Ureter (tissue), 1 donor: ENCODE measurements at regions not wholly inside any gene's neighbourhood (a gene's known extent, or its start where the extent isn't known, plus 50 kb on each side); places are given as distances from the start of the nearest gene placed in this dataset.

Experiments
- DNase-seq: peaks from one replicate; pipeline ENCODE4 v3.0.0-alpha.2; 2020; ENCODE audit warnings: low spot score
- donor health status: DM: yes; HTN: yes; CAD: no.

- no peak for DNase-seq
These were observed 53.6 kb upstream of the EPCAM start for GRCh38 chr2:47315475-47315874.

DNA sequence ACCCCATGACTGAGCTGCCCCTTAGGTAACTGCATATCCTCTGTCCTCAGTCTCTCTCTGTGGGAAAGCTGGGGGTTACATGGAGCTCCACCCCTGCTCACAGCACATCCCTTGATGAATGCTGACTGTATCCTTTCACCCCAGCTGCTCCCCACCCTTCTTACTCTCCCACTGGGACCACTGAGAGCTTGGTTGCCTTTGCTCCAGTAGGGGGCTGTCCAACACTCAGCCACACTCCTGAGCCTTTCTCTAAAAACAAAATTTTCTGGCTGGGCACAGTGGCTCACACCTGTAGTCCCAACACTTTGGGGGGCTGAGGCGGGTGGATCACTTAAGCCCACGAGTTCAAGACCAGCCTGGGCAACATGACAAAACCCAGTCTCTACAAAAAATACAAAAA, 55.4 kb upstream of the EPCAM start:
- no peak for DNase-seq

DNA sequence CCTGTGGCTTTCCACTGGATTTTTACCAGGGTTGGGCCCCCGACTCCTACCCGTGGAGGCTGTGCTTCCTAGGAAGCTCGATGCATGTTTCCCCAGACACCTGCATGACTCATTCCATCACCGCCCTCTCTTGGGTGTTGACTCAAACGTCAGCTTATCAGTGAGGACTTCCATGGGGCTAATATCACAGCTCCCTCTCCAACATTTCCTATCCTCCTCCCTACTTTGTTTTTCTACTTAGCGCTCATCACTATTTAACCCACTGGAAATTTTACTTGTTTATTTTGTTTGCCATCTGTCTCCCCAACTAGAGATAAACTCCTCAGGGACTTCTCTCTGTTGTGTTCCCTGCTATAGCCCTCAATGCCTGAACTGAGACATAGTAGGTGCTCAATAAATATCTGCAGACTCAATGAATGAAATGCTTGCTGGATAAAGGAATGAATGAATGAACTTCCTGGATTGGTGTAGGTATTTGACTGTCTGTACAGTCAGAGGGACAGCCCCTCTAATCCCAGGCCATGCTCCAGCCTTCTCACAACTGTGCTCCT, 55.9 kb upstream of the EPCAM start:
- no peak for DNase-seq

GRCh38 chr2:47312491-47312850, 56.6 kb upstream of the EPCAM start:
- DNase-seq, result no peak

GRCh38 chr2:47311764-47312490, 57.2 kb upstream of the EPCAM start:
- no peak for DNase-seq

DNA sequence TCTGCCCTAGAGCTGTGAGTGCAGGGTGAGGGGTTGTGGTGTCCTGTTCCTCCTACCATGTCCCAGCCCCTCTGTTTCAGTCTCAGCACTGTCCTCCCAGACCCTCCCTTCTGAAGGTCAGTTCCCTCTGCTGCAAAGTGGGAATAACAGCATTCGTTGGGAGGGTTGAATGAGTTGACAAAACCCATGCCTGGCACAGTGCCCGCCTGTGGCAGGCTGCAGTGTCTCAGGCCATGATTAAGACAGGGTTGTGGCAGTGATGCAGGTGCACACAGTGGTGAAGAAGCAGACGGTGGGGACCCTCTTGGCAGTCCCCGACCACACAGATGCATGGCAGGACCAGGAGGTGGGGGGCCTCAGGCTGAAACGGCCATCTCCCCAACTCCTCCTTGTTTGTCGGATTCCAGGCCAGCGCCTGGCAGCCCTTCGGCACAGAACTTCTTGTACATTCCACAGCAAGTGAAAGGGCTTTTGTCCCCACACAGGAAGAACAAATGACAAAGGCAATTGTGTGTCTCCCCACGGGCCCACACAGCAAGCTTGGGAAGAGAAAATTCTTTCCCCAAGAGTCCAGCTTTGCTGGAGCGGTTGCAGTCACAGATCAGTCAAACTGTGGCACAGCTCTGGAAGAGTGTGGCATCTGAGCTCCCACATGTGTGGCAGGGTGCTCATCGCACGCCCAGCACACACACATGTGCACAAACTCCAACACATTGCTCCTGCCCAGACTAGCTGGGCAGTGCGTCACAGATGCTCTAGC, 58.1 kb upstream of the EPCAM start:
- DNase-seq, result no peak

DNA sequence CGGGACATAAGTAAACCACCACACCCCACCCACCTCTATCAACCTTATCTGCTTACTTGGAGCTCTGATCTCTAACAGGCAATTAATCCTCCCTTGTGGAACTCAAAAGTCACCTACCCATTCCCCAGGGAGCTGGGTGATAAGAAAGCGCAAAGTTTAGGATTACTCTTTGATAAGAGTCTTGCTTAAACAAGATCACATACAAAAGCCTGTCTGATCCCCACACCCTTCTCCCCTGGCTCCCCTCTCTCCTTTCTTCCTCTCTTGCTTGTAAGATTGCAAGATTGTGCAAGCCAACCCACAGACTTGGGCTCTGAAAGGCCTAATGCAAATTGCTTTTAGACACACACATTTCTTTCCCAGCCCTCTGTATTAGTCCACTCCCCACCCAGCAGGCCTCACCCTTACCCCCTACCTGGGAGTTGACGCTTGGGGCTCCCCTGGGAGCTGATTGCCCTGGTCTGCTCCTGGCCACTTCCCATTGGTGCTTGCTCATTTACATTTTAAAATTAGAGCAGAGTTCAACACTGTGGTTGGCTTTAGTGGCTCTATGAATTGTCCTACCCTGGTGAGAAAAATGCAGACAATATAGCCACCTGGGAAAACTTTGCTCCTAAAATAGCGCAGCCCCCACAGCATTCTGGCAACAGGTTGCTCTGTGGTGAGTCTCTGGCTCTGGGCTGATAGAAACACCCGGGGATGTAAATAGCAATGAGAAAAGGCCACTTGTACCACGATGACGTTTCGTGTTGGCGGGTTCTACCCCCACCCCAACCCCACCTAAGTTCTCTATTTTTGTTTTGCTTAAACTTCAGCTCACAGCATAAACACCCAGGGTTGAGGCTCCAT, 58.9 kb upstream of the EPCAM start:
- no peak for DNase-seq

GRCh38 chr2:47309472-47309951, 59.6 kb upstream of the EPCAM start:
- no peak for DNase-seq

DNA sequence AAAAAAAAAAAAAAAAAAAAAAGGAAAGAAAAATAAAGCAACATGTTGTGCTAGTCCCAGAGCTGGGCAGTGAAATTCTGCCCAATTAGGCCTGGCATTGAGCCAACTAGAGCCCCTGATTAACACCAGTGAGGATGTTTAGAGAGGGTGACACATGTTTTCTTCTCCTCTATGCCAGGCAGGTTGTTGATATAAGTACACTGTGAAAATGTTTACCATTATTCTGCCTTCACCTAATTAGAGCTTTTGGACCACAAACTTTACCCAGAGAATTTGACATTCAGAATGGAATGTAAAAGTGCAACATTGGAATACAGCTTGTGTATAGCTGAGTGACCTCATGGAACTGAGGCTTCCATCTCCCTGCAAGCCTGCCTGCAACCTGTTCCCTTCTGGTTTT, 62.0 kb upstream of the EPCAM start:
- no peak for DNase-seq

- no peak for DNase-seq
These were observed 64.5 kb upstream of the EPCAM start for GRCh38 chr2:47304654-47305053.

GRCh38 chr2:47303341-47304148, 65.6 kb upstream of the EPCAM start:
- no peak for DNase-seq

- DNase-seq, result no peak
These were observed 66.8 kb upstream of the EPCAM start for GRCh38 chr2:47302308-47302707.

GRCh38 chr2:47301731-47302130, 67.4 kb upstream of the EPCAM start:
- DNase-seq, result no peak

DNA sequence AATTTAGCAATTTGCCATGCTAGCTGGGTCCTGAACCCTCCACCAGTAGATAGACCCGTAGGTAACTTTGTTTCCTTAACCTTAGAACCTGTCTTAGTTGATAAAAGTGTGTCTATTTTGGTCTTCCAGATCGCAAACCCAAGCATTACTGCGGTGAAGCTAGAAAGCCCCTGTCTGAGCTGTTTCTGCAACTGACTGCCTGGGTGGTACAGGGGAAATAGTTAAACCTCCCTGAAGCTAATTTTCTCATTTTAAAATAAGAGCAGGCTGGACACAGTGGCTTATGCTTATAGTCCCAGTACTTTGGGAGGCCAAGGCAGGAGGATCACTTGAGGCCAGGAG, 67.9 kb upstream of the EPCAM start:
- no peak for DNase-seq

- DNase-seq, result no peak
These were observed 68.4 kb upstream of the EPCAM start for GRCh38 chr2:47300609-47301276.

DNA sequence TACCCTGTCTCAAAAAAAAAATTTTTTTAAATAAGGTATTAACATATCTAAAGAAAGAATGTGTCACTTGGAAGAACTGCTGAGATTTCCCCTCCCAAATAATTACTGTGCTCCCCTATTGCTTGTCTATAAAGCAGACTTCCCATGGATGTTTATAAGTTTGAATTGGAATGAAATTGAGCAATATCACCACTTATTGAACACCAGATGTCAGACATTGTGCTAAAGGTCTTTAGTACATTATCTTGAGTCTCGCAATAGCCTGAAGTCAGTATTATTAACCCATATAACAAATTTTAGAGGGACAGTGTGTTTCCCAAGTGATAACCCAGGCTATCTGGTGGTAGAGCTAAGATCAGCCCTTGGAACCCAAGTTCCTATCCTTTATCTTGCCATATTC, 69.0 kb upstream of the EPCAM start:
- no peak for DNase-seq

GRCh38 chr2:47299555-47299954, 69.6 kb upstream of the EPCAM start:
- DNase-seq, result no peak

- no peak for DNase-seq
These were observed 70.3 kb upstream of the EPCAM start for GRCh38 chr2:47298771-47299170.

DNA sequence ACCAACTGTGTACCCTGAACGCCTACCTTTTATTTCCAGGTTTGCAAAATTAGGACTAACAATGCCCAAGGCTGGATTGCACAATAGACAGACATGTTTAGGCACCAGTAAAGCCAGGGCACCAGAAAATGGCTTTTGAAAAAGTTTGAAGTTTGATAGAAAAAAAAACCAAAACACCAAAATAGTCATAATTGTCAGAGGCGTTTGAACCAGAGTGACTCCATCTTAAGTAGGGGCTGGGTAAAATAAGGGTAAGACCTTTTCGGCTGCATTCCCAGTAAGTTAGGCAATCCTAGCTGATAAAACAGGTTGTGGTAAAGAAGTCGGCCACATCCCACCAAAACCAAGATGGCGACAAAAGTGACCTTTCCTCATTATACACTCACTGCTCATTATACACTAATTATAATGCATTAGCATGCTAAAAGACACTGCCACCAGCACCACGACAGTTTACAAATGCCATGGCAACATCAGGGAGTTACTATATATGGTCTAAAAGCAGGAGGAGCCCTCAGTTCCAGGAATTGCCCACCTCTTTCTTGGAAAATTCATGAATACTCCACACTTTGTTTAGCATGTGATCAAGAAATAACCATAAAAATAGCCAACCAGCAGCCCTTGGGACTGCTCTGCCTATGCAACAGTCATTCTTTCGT, 71.2 kb upstream of the EPCAM start:
- no peak for DNase-seq

- DNase-seq, result no peak
These were observed 73.0 kb upstream of the EPCAM start for GRCh38 chr2:47295981-47296635.
